H9 (cell line): ENCODE measurements at regions not wholly inside any gene's neighbourhood (a gene's known extent, or its start where the extent isn't known, plus 50 kb on each side); places are given as distances from the start of the nearest gene placed in this dataset.

Source experiments
- DNase-seq: peaks from one replicate; pipeline ENCODE4 v3.0.0-alpha.2; 2017
- H2AFZ ChIP-seq: one replicate; pipeline ENCODE4 v1.6.1; 2013; ENCODE audit warnings: mild to moderate bottlenecking, low read length, control low read depth, moderate library complexity
- H2AK5ac ChIP-seq: 2 replicates; pipeline ENCODE4 v1.6.1; 2013; ENCODE audit warnings: low read length, control low read depth, mixed read lengths; ENCODE audit not compliant: insufficient read length
- H2BK120ac ChIP-seq: one replicate; pipeline ENCODE4 v1.6.1; 2013; ENCODE audit warnings: low read depth, mild to moderate bottlenecking, low read length, control low read depth, inconsistent platforms; ENCODE audit not compliant: poor library complexity, severe bottlenecking
- H2BK12ac ChIP-seq: 2 replicates; pipeline ENCODE4 v1.6.1; 2013; ENCODE audit warnings: low read length, control low read depth, mixed read lengths, low read depth; ENCODE audit not compliant: insufficient read length
- H2BK15ac ChIP-seq: 2 replicates; pipeline ENCODE4 v1.6.1; 2013; ENCODE audit warnings: low read depth, low read length, control low read depth
- H2BK20ac ChIP-seq: one replicate; pipeline ENCODE4 v1.6.1; 2013; ENCODE audit warnings: low read depth, mild to moderate bottlenecking, low read length, control low read depth, inconsistent platforms; ENCODE audit not compliant: poor library complexity, severe bottlenecking
- H2BK5ac ChIP-seq: 2 replicates; pipeline ENCODE4 v1.6.1; 2013; ENCODE audit warnings: low read length, control low read depth, mixed read lengths; ENCODE audit not compliant: insufficient read length
- H3K14ac ChIP-seq: 2 replicates; pipeline ENCODE4 v1.6.1; 2013; ENCODE audit warnings: low read length, control low read depth; ENCODE audit not compliant: insufficient read depth
- H3K18ac ChIP-seq: 2 replicates; pipeline ENCODE4 v1.6.1; 2013; ENCODE audit warnings: low read depth, mild to moderate bottlenecking, mixed read lengths, low read length, control low read depth; ENCODE audit not compliant: insufficient read length
- H3K23ac ChIP-seq: 2 replicates; pipeline ENCODE4 v1.6.1; 2013; ENCODE audit warnings: low read length, control low read depth, mixed read lengths, low read depth; ENCODE audit not compliant: insufficient read length
- H3K23me2 ChIP-seq: 2 replicates; pipeline ENCODE4 v1.6.1; 2013; ENCODE audit warnings: low read depth, mild to moderate bottlenecking, mixed read lengths, low read length, control low read depth; ENCODE audit not compliant: insufficient read length, poor library complexity, severe bottlenecking
- H3K27ac ChIP-seq: 2 replicates; pipeline ENCODE4 v1.5.1; 2013; ENCODE audit warnings: low read length, control low read depth, mixed read lengths, low read depth; ENCODE audit not compliant: insufficient read length
- H3K27me3 ChIP-seq: 2 replicates; pipeline ENCODE4 v1.6.1; 2013; ENCODE audit warnings: low read length, control low read depth, inconsistent platforms; ENCODE audit not compliant: insufficient read depth
- H3K4ac ChIP-seq: 2 replicates; pipeline ENCODE4 v1.6.1; 2013; ENCODE audit warnings: low read depth, mild to moderate bottlenecking, control low read depth, inconsistent platforms, low read length, moderate library complexity
- H3K4me1 ChIP-seq: 2 replicates; pipeline ENCODE4 v1.6.1; 2013; ENCODE audit warnings: low read length, control low read depth, inconsistent platforms; ENCODE audit not compliant: insufficient read depth
- H3K4me2 ChIP-seq: 2 replicates; pipeline ENCODE4 v1.6.1; 2013; ENCODE audit warnings: low read length, control low read depth, mixed read lengths; ENCODE audit not compliant: insufficient read length, insufficient read depth
- H3K56ac ChIP-seq: 2 replicates; pipeline ENCODE4 v1.6.1; 2013; ENCODE audit warnings: low read depth, mild to moderate bottlenecking, mixed read lengths, low read length, control low read depth; ENCODE audit not compliant: insufficient read length
- H3K79me1 ChIP-seq: 2 replicates; pipeline ENCODE4 v1.6.1; 2013; ENCODE audit warnings: low read depth, mild to moderate bottlenecking, moderate library complexity, low read length, control low read depth, inconsistent platforms; ENCODE audit not compliant: insufficient read depth, poor library complexity, severe bottlenecking
- H3K79me2 ChIP-seq: 2 replicates; pipeline ENCODE4 v1.6.1; 2013; ENCODE audit warnings: low read length, control low read depth, inconsistent platforms; ENCODE audit not compliant: insufficient read depth
- H3K9ac ChIP-seq: 2 replicates; pipeline ENCODE4 v1.6.1; 2013; ENCODE audit warnings: low read length, control low read depth, mixed read lengths; ENCODE audit not compliant: insufficient read length; ENCODE audit errors: extremely low read depth
- H3K9me3 ChIP-seq: one replicate; pipeline ENCODE4 v1.6.1; 2013; ENCODE audit warnings: low read depth, low read length, inconsistent platforms; ENCODE audit not compliant: control insufficient read depth
- H3T11ph ChIP-seq: one replicate; pipeline ENCODE4 v1.6.1; 2013; ENCODE audit warnings: mild to moderate bottlenecking, low read length, control low read depth, inconsistent platforms
- H4K20me1 ChIP-seq: one replicate; pipeline ENCODE4 v1.6.1; 2013; ENCODE audit not compliant: control insufficient read depth, insufficient read length, insufficient read depth
- H4K5ac ChIP-seq: 2 replicates; pipeline ENCODE4 v1.6.1; 2013; ENCODE audit warnings: low read depth, mild to moderate bottlenecking, mixed read lengths, low read length, control low read depth; ENCODE audit not compliant: insufficient read length
- H4K8ac ChIP-seq: replicated peaks from 2 replicates; pipeline ENCODE4 v1.6.1; 2013; ENCODE audit warnings: low read length, control low read depth, mixed read lengths, low read depth; ENCODE audit not compliant: insufficient read length
- H4K91ac ChIP-seq: 2 replicates; pipeline ENCODE4 v1.6.1; 2013; ENCODE audit warnings: low read depth, mild to moderate bottlenecking, moderate library complexity, mixed read lengths, low read length, control low read depth; ENCODE audit not compliant: insufficient read length
- H3K27ac Mint-ChIP-seq, 3 experiments: 2 replicates in 2 of 3; 3 replicates in 1 of 3; pipeline ENCODE4 v1.8.0; 2020 to 2021; ENCODE audit warnings: mixed read lengths in 3 of 3, mild to moderate bottlenecking in 1 of 3, moderate library complexity in 1 of 3
- H3K27me3 Mint-ChIP-seq: 2 replicates; pipeline ENCODE4 v1.8.0; 2021; ENCODE audit warnings: low read depth, mild to moderate bottlenecking, moderate library complexity, mixed read lengths
- H3K36me3 Mint-ChIP-seq, 3 experiments: 2 replicates in 2 of 3; 3 replicates in 1 of 3; pipeline ENCODE4 v1.8.0; 2020 to 2021; ENCODE audit warnings: low read depth in 3 of 3, mixed read lengths in 3 of 3; ENCODE audit not compliant: insufficient read depth in 1 of 3
- H3K4me1 Mint-ChIP-seq, 2 experiments: 2 replicates each; pipeline ENCODE4 v1.8.0; 2020; ENCODE audit warnings: mixed read lengths in 2 of 2
- H3K4me3 Mint-ChIP-seq, 2 experiments: 2 replicates in 1 of 2; 3 replicates in 1 of 2; pipeline ENCODE4 v1.8.0; 2020 to 2021; ENCODE audit warnings: mild to moderate bottlenecking in 2 of 2, mixed read lengths in 2 of 2, moderate library complexity in 1 of 2
- H3K9me3 Mint-ChIP-seq, 2 experiments: 2 replicates in 1 of 2; 3 replicates in 1 of 2; pipeline ENCODE4 v1.8.0; 2020; ENCODE audit warnings: mild to moderate bottlenecking in 2 of 2, mixed read lengths in 2 of 2, moderate library complexity in 1 of 2
- CTCF ChIP-seq: fragments of 200-600 bp; sonication (generic); conservative IDR thresholded peaks from 3 replicates; pipeline ENCODE4 v1.8.0; 2021; ENCODE audit warnings: antibody characterized with exemption, mild to moderate bottlenecking
- WGBS: extraction: QIAGEN DNeasy Blood & Tissue Kit; methylation state at CpG from one replicate; pipeline ENCODE4 v1.1.7; 2013; ENCODE audit warnings: missing lambda C conversion rate, low lambda C conversion rate, mixed read lengths; ENCODE audit not compliant: insufficient read length; ENCODE audit errors: extremely low coverage; 5-methylcytosine and 5-hydroxymethylcytosine counted together

DNA sequence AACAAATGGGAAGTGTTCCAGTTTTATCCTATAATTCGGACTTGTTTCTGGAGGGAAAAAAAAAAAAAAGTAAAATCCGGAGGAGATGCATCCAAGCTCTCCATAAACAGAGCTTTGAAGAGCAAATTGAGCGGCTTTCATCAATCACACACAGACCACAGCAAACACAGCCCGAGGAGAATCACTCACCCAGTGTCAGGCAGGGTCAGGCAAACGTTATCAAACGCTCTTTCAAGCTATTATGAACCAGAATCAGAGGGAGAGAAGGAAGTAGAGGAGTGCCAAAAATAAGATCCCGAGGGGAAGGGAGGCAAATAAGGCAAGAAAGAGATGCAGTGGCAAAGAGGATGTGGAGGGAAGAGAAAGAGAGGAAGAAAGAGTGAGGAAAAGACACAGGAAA is 188.3 kb upstream of the CAMK1G start:
- no peaks in the 10 kb centered on the region for H3K36me3 Mint-ChIP-seq
- Histone ChIP-seq H3K23ac (no peak overlapping the region), H2BK5ac (no peak overlapping the region), H2BK12ac (no peak overlapping the region), H4K20me1 (no peaks in the 10 kb centered on the region), H4K91ac (no peak overlapping the region), H3K79me1 (no peaks in the 10 kb centered on the region), H2BK20ac (no peak overlapping the region), H3K23me2 (no peaks in the 10 kb centered on the region), H4K5ac (no peak overlapping the region), H3T11ph (no peak overlapping the region), H3K9ac (no peak overlapping the region), H3K56ac (no peak overlapping the region), H2AK5ac (no peak overlapping the region), H2AFZ (no peak overlapping the region), H3K18ac (no peak overlapping the region), H3K27me3 (no peaks in the 10 kb centered on the region), H3K14ac (no peak overlapping the region), H3K4ac (no peak overlapping the region), H3K27ac (no peak overlapping the region), H3K4me2 (no peak overlapping the region), H3K4me1 (peaks cover 5% of the 10 kb centered on the region), H3K79me2 (no peaks in the 10 kb centered on the region), H3K9me3 (no peaks in the 10 kb centered on the region), H2BK120ac (no peak overlapping the region), H2BK15ac (no peak overlapping the region), H4K8ac (no peak overlapping the region)
- no peaks in the 10 kb centered on the region; the same call in 1 of the 2 replicates for H3K27me3 Mint-ChIP-seq
- H3K27ac Mint-ChIP-seq: no peak overlapping the region
- no peaks in the 10 kb centered on the region for H3K9me3 Mint-ChIP-seq
- peaks cover 46 to 68% of the 10 kb centered on the region in 2 experiments for H3K4me1 Mint-ChIP-seq
- no CpG with 5 or more reads among the region's 7 CpGs for WGBS
- TF ChIP-seq CTCF: no peak
- H3K4me3 Mint-ChIP-seq: no peak overlapping the region
- DNase-seq: no peak
